ENCODE measurements at regions not wholly inside any gene's neighbourhood (a gene's known extent, or its start where the extent isn't known, plus 50 kb on each side); places are given as distances from the start of the nearest gene placed in this dataset.

- H4K12ac ChIP-seq (ENCODE audit: low read depth, low read length) = no peak overlapping the region
- no peak overlapping the region for H3K4me3 ChIP-seq (ENCODE audit: low read depth, low read length)
- H3K14ac ChIP-seq (ENCODE audit: low read length) = no peak overlapping the region
- no peak overlapping the region for H2AFZ ChIP-seq (ENCODE audit: insufficient read depth, low read length, poor library complexity)
- H2BK5ac ChIP-seq (ENCODE audit: low read depth, low read length, poor library complexity) = no peak overlapping the region
- H3K23ac ChIP-seq (ENCODE audit: low read length) = no peak overlapping the region
- H3K9ac ChIP-seq (ENCODE audit: low read length) = no peak overlapping the region
- H3K4ac ChIP-seq (ENCODE audit: low read depth, low read length) = no peak overlapping the region
- H2BK12ac ChIP-seq (ENCODE audit: low read length) = no peak overlapping the region
- no peak overlapping the region for H3K27ac ChIP-seq (ENCODE audit: low read depth, low read length)
- H3K4me1 ChIP-seq (ENCODE audit: control insufficient read depth in 1 of 2, insufficient read depth in 2 of 2, low read length in 2 of 2) = peaks cover 2 to 4% of the 10 kb centered on the region in 2 experiments
- H3K9me3 ChIP-seq (ENCODE audit: insufficient read depth, low read depth, low read length) = no peaks in the 10 kb centered on the region
- WGBS (ENCODE audit: extremely low coverage, insufficient coverage, insufficient read length) = no CpG with 5 or more reads among the region's 11 CpGs
- no peak overlapping the region for H3K18ac ChIP-seq (ENCODE audit: low read length)
- H2BK120ac ChIP-seq (ENCODE audit: insufficient read depth, low read length, poor library complexity) = no peak overlapping the region
- H3K79me1 ChIP-seq (ENCODE audit: low read length) = no peaks in the 10 kb centered on the region
- DNase-seq = no peak
- H3K27me3 ChIP-seq (ENCODE audit: insufficient read depth, low read length) = no peaks in the 10 kb centered on the region
- H4K8ac ChIP-seq (ENCODE audit: low read depth, low read length) = no peak overlapping the region
- no peak overlapping the region for H2AK5ac ChIP-seq (ENCODE audit: low read length)
- no peak overlapping the region for H3K4me2 ChIP-seq (ENCODE audit: low read length)
- no peaks in the 10 kb centered on the region for H3K36me3 ChIP-seq (ENCODE audit: control insufficient read depth in 1 of 2, insufficient read depth in 2 of 2, low read length in 2 of 2)
- no peak overlapping the region for H4K91ac ChIP-seq (ENCODE audit: low read depth, low read length)
- no peaks in the 10 kb centered on the region for H3K79me2 ChIP-seq (ENCODE audit: control insufficient read depth, insufficient read depth, low read length, poor library complexity)
These were observed 196.1 kb downstream of the ANAPC1 start for GRCh38 chr2:111687911-111688310.

- no peak overlapping the region for H3K4me3 ChIP-seq (ENCODE audit: low read depth, low read length)
- H3K36me3 ChIP-seq (ENCODE audit: control insufficient read depth in 1 of 2, insufficient read depth in 2 of 2, low read length in 2 of 2) = no peaks in the 10 kb centered on the region
- no peaks in the 10 kb centered on the region for H3K27me3 ChIP-seq (ENCODE audit: insufficient read depth, low read length)
- no peak overlapping the region for H2BK5ac ChIP-seq (ENCODE audit: low read depth, low read length, poor library complexity)
- WGBS (ENCODE audit: extremely low coverage, insufficient coverage, insufficient read length) = no CpG with 5 or more reads among the region's 9 CpGs
- H2AFZ ChIP-seq (ENCODE audit: insufficient read depth, low read length, poor library complexity) = no peak overlapping the region
- no peak overlapping the region for H4K8ac ChIP-seq (ENCODE audit: low read depth, low read length)
- no peak overlapping the region for H3K27ac ChIP-seq (ENCODE audit: low read depth, low read length)
- H3K18ac ChIP-seq (ENCODE audit: low read length) = no peak overlapping the region
- no peak overlapping the region for H3K14ac ChIP-seq (ENCODE audit: low read length)
- no peak overlapping the region for H2AK5ac ChIP-seq (ENCODE audit: low read length)
- H4K91ac ChIP-seq (ENCODE audit: low read depth, low read length) = no peak overlapping the region
- no peak overlapping the region for H2BK120ac ChIP-seq (ENCODE audit: insufficient read depth, low read length, poor library complexity)
- no peak overlapping the region for H3K9ac ChIP-seq (ENCODE audit: low read length)
- no peak overlapping the region for H2BK12ac ChIP-seq (ENCODE audit: low read length)
- no peaks in the 10 kb centered on the region for H3K9me3 ChIP-seq (ENCODE audit: insufficient read depth, low read depth, low read length)
- H3K4ac ChIP-seq (ENCODE audit: low read depth, low read length) = no peak overlapping the region
- no peak for DNase-seq
- no peak overlapping the region for H4K12ac ChIP-seq (ENCODE audit: low read depth, low read length)
- no peaks in the 10 kb centered on the region for H3K79me2 ChIP-seq (ENCODE audit: control insufficient read depth, insufficient read depth, low read length, poor library complexity)
- H3K79me1 ChIP-seq (ENCODE audit: low read length) = no peaks in the 10 kb centered on the region
- no peak overlapping the region for H3K4me2 ChIP-seq (ENCODE audit: low read length)
- H3K4me1 ChIP-seq (ENCODE audit: control insufficient read depth in 1 of 2, insufficient read depth in 2 of 2, low read length in 2 of 2) = peaks cover 2 to 4% of the 10 kb centered on the region in 2 experiments
- no peak overlapping the region for H3K23ac ChIP-seq (ENCODE audit: low read length)
These were observed 195.5 kb downstream of the ANAPC1 start for GRCh38 chr2:111688482-111688881.

GRCh38 chr2:111689174-111689573 is 194.8 kb downstream of the ANAPC1 start:
- Histone ChIP-seq H3K79me1 (ENCODE audit: low read length) (no peaks in the 10 kb centered on the region), H4K12ac (ENCODE audit: low read depth, low read length) (no peak overlapping the region), H2BK120ac (ENCODE audit: insufficient read depth, low read length, poor library complexity) (no peak overlapping the region), H3K4me3 (ENCODE audit: low read depth, low read length) (no peak overlapping the region), H2BK12ac (ENCODE audit: low read length) (no peak overlapping the region), H3K36me3 (ENCODE audit: control insufficient read depth in 1 of 2, insufficient read depth in 2 of 2, low read length in 2 of 2) (no peaks in the 10 kb centered on the region), H3K27ac (ENCODE audit: low read depth, low read length) (no peak overlapping the region), H3K9me3 (ENCODE audit: insufficient read depth, low read depth, low read length) (no peaks in the 10 kb centered on the region), H3K14ac (ENCODE audit: low read length) (no peak overlapping the region), H3K79me2 (ENCODE audit: control insufficient read depth, insufficient read depth, low read length, poor library complexity) (no peaks in the 10 kb centered on the region), H3K4ac (ENCODE audit: low read depth, low read length) (no peak overlapping the region), H3K27me3 (ENCODE audit: insufficient read depth, low read length) (no peaks in the 10 kb centered on the region), H3K9ac (ENCODE audit: low read length) (no peak overlapping the region), H4K91ac (ENCODE audit: low read depth, low read length) (no peak overlapping the region), H3K4me2 (ENCODE audit: low read length) (no peak overlapping the region), H2AFZ (ENCODE audit: insufficient read depth, low read length, poor library complexity) (no peak overlapping the region), H2AK5ac (ENCODE audit: low read length) (no peak overlapping the region), H3K18ac (ENCODE audit: low read length) (no peak overlapping the region), H4K8ac (ENCODE audit: low read depth, low read length) (no peak overlapping the region), H3K23ac (ENCODE audit: low read length) (no peak overlapping the region), H3K4me1 (ENCODE audit: control insufficient read depth in 1 of 2, insufficient read depth in 2 of 2, low read length in 2 of 2) (peaks cover 2 to 4% of the 10 kb centered on the region in 2 experiments), H2BK5ac (ENCODE audit: low read depth, low read length, poor library complexity) (no peak overlapping the region)
- no peak for DNase-seq

- H3K18ac ChIP-seq (ENCODE audit: low read length) = no peak overlapping the region
- no peak overlapping the region for H3K4me3 ChIP-seq (ENCODE audit: low read depth, low read length)
- H3K9ac ChIP-seq (ENCODE audit: low read length) = no peak overlapping the region
- no peak overlapping the region for H4K12ac ChIP-seq (ENCODE audit: low read depth, low read length)
- H3K79me1 ChIP-seq (ENCODE audit: low read length) = no peaks in the 10 kb centered on the region
- no peak overlapping the region for H3K14ac ChIP-seq (ENCODE audit: low read length)
- no peak overlapping the region for H2AFZ ChIP-seq (ENCODE audit: insufficient read depth, low read length, poor library complexity)
- no peak for DNase-seq
- H2BK120ac ChIP-seq (ENCODE audit: insufficient read depth, low read length, poor library complexity) = no peak overlapping the region
- no peak overlapping the region for H2BK5ac ChIP-seq (ENCODE audit: low read depth, low read length, poor library complexity)
- no peaks in the 10 kb centered on the region for H3K27me3 ChIP-seq (ENCODE audit: insufficient read depth, low read length)
- WGBS (ENCODE audit: extremely low coverage, insufficient coverage, insufficient read length) = no CpG with 5 or more reads among the region's 5 CpGs
- no peak overlapping the region for H3K4ac ChIP-seq (ENCODE audit: low read depth, low read length)
- no peak overlapping the region for H4K91ac ChIP-seq (ENCODE audit: low read depth, low read length)
- no peak overlapping the region for H4K8ac ChIP-seq (ENCODE audit: low read depth, low read length)
- H3K79me2 ChIP-seq (ENCODE audit: control insufficient read depth, insufficient read depth, low read length, poor library complexity) = no peaks in the 10 kb centered on the region
- no peaks in the 10 kb centered on the region for H3K36me3 ChIP-seq (ENCODE audit: control insufficient read depth in 1 of 2, insufficient read depth in 2 of 2, low read length in 2 of 2)
- H3K9me3 ChIP-seq (ENCODE audit: insufficient read depth, low read depth, low read length) = no peaks in the 10 kb centered on the region
- H3K27ac ChIP-seq (ENCODE audit: low read depth, low read length) = no peak overlapping the region
- H3K4me1 ChIP-seq (ENCODE audit: control insufficient read depth in 1 of 2, insufficient read depth in 2 of 2, low read length in 2 of 2) = peaks cover 2% of the 10 kb centered on the region in 2 experiments
- no peak overlapping the region for H2BK12ac ChIP-seq (ENCODE audit: low read length)
- H2AK5ac ChIP-seq (ENCODE audit: low read length) = no peak overlapping the region
- H3K4me2 ChIP-seq (ENCODE audit: low read length) = no peak overlapping the region
- no peak overlapping the region for H3K23ac ChIP-seq (ENCODE audit: low read length)
These were observed 194.1 kb downstream of the ANAPC1 start for GRCh38 chr2:111689941-111690340.
